HL-60 (cell line): ENCODE measurements at regions not wholly inside any gene's neighbourhood (a gene's known extent, or its start where the extent isn't known, plus 50 kb on each side); places are given as distances from the start of the nearest gene placed in this dataset.

ENCODE experiments used
- DNase-seq, 2 experiments: peaks; one replicate each; pipeline ENCODE4 v3.0.0-alpha.2; 2010 to 2020; ENCODE audit warnings: low read depth in 1 of 2, low spot score in 1 of 2
- H3K27ac ChIP-seq: fragments of 250-450 bp; sonication (Bioruptor Pico); replicated peaks from 2 replicates; pipeline ENCODE4 v1.5.1; 2020; ENCODE audit warnings: mild to moderate bottlenecking, moderate library complexity
- H3K27me3 ChIP-seq: fragments of 250-450 bp; sonication (Bioruptor Pico); 2 replicates; pipeline ENCODE4 v1.5.1; 2021; ENCODE audit warnings: mild to moderate bottlenecking, moderate library complexity; ENCODE audit not compliant: insufficient read depth, poor library complexity, severe bottlenecking
- H3K4me3 ChIP-seq: replicated peaks from 2 replicates; pipeline ENCODE4 v1.5.1; 2011; ENCODE audit warnings: mild to moderate bottlenecking, control low read depth, low read length; ENCODE audit not compliant: insufficient read depth
- GABPA ChIP-seq: IDR thresholded peaks from 2 replicates; pipeline ENCODE4 v1.6.1; 2012; ENCODE audit warnings: low read depth
- POLR2AphosphoS5 ChIP-seq: IDR thresholded peaks from 2 replicates; pipeline ENCODE4 v1.6.1; 2012; ENCODE audit warnings: low read depth
- SPI1 ChIP-seq: IDR thresholded peaks from 2 replicates; pipeline ENCODE4 v1.6.1; 2012; ENCODE audit warnings: low read depth, mild to moderate bottlenecking, borderline replicate concordance
- TF ChIP-seq, protein P1 (sequence below): IDR thresholded peaks from one replicate; pipeline ENCODE4 v1.5.1; 2011; ENCODE audit warnings: low read length, control low read depth, inconsistent platforms; ENCODE audit not compliant: insufficient read depth
- TF ChIP-seq, protein P2 (sequence below): IDR thresholded peaks from 2 replicates; pipeline ENCODE4 v1.6.1; 2012; ENCODE audit warnings: low read depth; ENCODE audit not compliant: insufficient replicate concordance

DNA sequence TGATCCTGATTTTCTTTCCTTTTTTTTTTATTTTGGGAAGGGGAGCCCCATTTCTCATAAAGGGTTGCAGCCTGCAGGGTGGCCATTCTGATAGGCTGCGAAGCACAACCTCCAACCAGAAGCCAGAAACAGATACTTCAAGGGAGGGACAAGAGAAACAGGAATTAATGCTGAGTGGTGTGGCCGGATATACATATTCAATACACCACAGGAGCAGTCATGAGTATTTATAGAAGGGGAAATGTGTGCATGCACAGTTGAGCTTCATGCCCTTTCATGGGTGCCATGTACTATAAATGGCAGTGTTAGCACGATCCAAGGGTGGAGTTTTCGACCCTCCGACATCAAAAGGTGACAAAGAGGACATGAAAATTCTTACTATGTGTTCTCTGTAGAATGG, 320.8 kb downstream of the CBLN1 start:
- no peaks in the 10 kb centered on the region for H3K27me3 ChIP-seq
- no peak overlapping the region for H3K4me3 ChIP-seq
- TF ChIP-seq SPI1 = no peak
- TF ChIP-seq GABPA = no peak
- TF ChIP-seq, protein P1, sequence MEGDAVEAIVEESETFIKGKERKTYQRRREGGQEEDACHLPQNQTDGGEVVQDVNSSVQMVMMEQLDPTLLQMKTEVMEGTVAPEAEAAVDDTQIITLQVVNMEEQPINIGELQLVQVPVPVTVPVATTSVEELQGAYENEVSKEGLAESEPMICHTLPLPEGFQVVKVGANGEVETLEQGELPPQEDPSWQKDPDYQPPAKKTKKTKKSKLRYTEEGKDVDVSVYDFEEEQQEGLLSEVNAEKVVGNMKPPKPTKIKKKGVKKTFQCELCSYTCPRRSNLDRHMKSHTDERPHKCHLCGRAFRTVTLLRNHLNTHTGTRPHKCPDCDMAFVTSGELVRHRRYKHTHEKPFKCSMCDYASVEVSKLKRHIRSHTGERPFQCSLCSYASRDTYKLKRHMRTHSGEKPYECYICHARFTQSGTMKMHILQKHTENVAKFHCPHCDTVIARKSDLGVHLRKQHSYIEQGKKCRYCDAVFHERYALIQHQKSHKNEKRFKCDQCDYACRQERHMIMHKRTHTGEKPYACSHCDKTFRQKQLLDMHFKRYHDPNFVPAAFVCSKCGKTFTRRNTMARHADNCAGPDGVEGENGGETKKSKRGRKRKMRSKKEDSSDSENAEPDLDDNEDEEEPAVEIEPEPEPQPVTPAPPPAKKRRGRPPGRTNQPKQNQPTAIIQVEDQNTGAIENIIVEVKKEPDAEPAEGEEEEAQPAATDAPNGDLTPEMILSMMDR = no peak
- TF ChIP-seq POLR2AphosphoS5 = no peak
- TF ChIP-seq, protein P2, sequence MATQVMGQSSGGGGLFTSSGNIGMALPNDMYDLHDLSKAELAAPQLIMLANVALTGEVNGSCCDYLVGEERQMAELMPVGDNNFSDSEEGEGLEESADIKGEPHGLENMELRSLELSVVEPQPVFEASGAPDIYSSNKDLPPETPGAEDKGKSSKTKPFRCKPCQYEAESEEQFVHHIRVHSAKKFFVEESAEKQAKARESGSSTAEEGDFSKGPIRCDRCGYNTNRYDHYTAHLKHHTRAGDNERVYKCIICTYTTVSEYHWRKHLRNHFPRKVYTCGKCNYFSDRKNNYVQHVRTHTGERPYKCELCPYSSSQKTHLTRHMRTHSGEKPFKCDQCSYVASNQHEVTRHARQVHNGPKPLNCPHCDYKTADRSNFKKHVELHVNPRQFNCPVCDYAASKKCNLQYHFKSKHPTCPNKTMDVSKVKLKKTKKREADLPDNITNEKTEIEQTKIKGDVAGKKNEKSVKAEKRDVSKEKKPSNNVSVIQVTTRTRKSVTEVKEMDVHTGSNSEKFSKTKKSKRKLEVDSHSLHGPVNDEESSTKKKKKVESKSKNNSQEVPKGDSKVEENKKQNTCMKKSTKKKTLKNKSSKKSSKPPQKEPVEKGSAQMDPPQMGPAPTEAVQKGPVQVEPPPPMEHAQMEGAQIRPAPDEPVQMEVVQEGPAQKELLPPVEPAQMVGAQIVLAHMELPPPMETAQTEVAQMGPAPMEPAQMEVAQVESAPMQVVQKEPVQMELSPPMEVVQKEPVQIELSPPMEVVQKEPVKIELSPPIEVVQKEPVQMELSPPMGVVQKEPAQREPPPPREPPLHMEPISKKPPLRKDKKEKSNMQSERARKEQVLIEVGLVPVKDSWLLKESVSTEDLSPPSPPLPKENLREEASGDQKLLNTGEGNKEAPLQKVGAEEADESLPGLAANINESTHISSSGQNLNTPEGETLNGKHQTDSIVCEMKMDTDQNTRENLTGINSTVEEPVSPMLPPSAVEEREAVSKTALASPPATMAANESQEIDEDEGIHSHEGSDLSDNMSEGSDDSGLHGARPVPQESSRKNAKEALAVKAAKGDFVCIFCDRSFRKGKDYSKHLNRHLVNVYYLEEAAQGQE = no peak
- H3K27ac ChIP-seq = no peak overlapping the region
- DNase-seq = no peak

DNA sequence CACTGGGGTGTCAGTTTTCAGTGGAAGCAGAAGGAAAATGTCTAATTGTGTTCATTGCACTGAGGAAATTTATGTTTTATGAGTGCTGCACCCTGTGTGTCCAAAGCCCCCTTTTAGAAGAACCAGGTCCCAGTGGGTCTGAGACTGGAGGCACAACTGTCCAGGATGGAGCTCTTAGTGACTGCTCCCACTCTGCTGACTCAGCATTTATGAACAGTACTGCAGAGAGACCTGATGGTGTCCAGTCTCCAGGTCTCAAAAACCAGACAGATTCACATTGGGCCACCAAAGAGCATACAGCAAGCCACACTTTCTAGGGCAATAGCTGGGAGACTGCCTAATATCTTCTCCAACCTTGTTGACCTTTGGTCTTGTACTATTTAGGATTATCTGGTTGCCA, 321.9 kb downstream of the CBLN1 start:
- H3K27me3 ChIP-seq = no peaks in the 10 kb centered on the region
- no peak overlapping the region for H3K27ac ChIP-seq
- DNase-seq = no peak
- no peak overlapping the region for H3K4me3 ChIP-seq
- TF ChIP-seq GABPA (no peak), SPI1 (no peak)
- TF ChIP-seq, protein P1 = no peak

DNA sequence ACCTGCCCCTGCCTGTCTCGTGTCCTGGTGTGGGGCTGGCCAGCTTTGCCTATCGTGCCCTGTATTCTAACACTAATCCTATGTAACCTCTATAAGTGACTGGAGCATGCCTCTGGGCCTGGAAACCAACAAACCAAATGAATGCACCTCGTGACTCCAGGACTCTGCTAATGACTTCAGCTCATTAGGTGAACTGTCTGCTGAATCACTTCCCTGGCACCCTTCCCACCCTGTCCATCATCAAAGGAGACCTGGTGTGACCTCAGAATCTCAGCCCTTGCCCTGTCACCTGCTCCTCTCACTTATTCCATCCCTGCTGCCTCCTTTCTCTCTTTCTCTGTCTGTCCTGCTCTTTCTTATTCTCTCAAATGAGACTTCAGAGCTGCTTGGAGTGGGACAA, 322.4 kb downstream of the CBLN1 start:
- Histone ChIP-seq H3K27me3 (no peaks in the 10 kb centered on the region), H3K4me3 (no peak overlapping the region), H3K27ac (no peak overlapping the region)
- DNase-seq = no peak
- TF ChIP-seq, protein P2 = no peak
- TF ChIP-seq GABPA = no peak
- TF ChIP-seq, protein P1 = no peak
- TF ChIP-seq POLR2AphosphoS5 = no peak
- TF ChIP-seq SPI1 = no peak

DNA sequence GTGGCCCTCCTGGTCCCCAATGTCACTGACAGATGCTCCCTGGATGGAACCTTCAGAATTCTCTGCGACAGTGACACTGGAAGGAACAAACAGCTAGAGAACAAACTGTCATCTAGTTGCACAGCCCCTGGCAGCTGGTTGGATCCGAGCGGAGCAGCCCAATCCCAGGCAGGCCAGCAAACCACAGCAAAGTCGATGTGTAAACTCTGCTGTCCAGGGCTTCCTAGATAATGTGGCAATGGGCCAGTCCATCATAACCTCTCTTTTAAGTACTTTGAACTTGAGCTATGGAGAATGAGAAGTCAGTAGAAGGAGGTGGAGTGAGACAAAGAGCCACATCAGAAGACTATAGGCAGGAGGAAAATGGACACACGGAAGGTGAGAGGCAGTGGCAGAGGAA, 323.0 kb downstream of the CBLN1 start:
- TF ChIP-seq SPI1 = no peak
- TF ChIP-seq POLR2AphosphoS5 = no peak
- TF ChIP-seq GABPA = no peak
- TF ChIP-seq, protein P2 = no peak
- TF ChIP-seq, protein P1 = no peak
- H3K27me3 ChIP-seq = no peaks in the 10 kb centered on the region
- no peak for DNase-seq
- no peak overlapping the region for H3K4me3 ChIP-seq
- no peak overlapping the region for H3K27ac ChIP-seq
